Prostate gland (tissue), 2 donors: ENCODE measurements at regions not wholly inside any gene's neighbourhood (a gene's known extent, or its start where the extent isn't known, plus 50 kb on each side); places are given as distances from the start of the nearest gene placed in this dataset.
"Not testable (repeated sequence)": the region's sequence is repeated elsewhere in the genome, so short reads cannot be mapped to it uniquely, and the experiment has no call there.

ENCODE experiments used
- DNase-seq: peaks from one replicate; pipeline ENCODE4 v3.0.0-alpha.2; 2019; ENCODE audit warnings: low spot score
- H3K27ac ChIP-seq, 2 donors: fragments of 200-600 bp; sonication (generic); 2 replicates each; pipeline ENCODE4 v1.5.1; 2017 to 2019
- H3K27me3 ChIP-seq: fragments of 200-600 bp; sonication (generic); replicated peaks from 2 replicates; pipeline ENCODE4 v1.5.1; 2019; ENCODE audit not compliant: insufficient read depth
- H3K36me3 ChIP-seq, 2 donors: fragments of 200-600 bp; sonication (generic); 1 replicate in 1 of 2; 2 replicates in 1 of 2; pipeline versions ENCODE4 v1.5.1 to v1.8.1; 2017 to 2019
- H3K4me1 ChIP-seq: fragments of 200-600 bp; sonication (generic); replicated peaks from 2 replicates; pipeline ENCODE4 v1.5.1; 2019
- H3K4me3 ChIP-seq, 2 donors: fragments of 200-600 bp; sonication (generic); 2 replicates each; pipeline ENCODE4 v1.5.1; 2017 to 2019
- H3K9me3 ChIP-seq: fragments of 200-600 bp; sonication (generic); 2 replicates; pipeline ENCODE4 v1.5.1; 2017
- CTCF ChIP-seq, 4 experiments: fragments of 200-600 bp in 2 of 4; fragments of 450-650 bp in 2 of 4; sonication (generic) in 2 of 4; IDR thresholded peaks; 1 replicate in 3 of 4; 2 replicates in 1 of 4; pipeline ENCODE4 v1.5.1; 2016 to 2019; ENCODE audit warnings: antibody characterized with exemption in 4 of 4, mild to moderate bottlenecking in 2 of 4, moderate library complexity in 2 of 4
- POLR2A ChIP-seq: fragments of 450-650 bp; IDR thresholded peaks from one replicate; pipeline ENCODE4 v1.6.1; 2016; ENCODE audit warnings: antibody characterized with exemption, mild to moderate bottlenecking
- POLR2AphosphoS5 ChIP-seq: sonication (generic); formaldehyde crosslinking; IDR thresholded peaks from one replicate; pipeline ENCODE4 v1.6.1; 2017; ENCODE audit warnings: antibody characterized with exemption
- WGBS: methylation state at CpG from one replicate; pipeline ENCODE4 v1.1.5; 2018; 5-methylcytosine and 5-hydroxymethylcytosine counted together
- intact Hi-C: fragments of 100-400 bp; cut with DNase I; formaldehyde crosslinking; loops from one replicate; pipeline ENCODE4 v1.14.2; 2022

GRCh38 chr14:48023881-48024280, 348.5 kb upstream of the MDGA2 start:
- Histone ChIP-seq H3K4me3 (no peak overlapping the region), H3K27me3 (no peaks in the 10 kb centered on the region), H3K36me3 (no peaks in the 10 kb centered on the region), H3K27ac (no peak overlapping the region), H3K4me1 (no peaks in the 10 kb centered on the region), H3K9me3 (no peaks in the 10 kb centered on the region)
- DNase-seq = no peak
- 68% methylated on average over 3 of the region's 3 CpGs for WGBS
- TF ChIP-seq POLR2AphosphoS5 (no peak), POLR2A (no peak), CTCF (IDR thresholded peaks at IDR 0.05) (no peak)
- intact Hi-C loops = no loop called here

- intact Hi-C loops, H3K36me3 ChIP-seq, H3K27me3 ChIP-seq, H3K9me3 ChIP-seq, H3K4me1 ChIP-seq, DNase-seq, H3K4me3 ChIP-seq, H3K27ac ChIP-seq: not testable (repeated sequence)
- WGBS = 42% methylated on average over 12 of the region's 12 CpGs
Measured at GRCh38 chr14:48011484-48011883, 336.1 kb upstream of the MDGA2 start.

- Histone ChIP-seq H3K27me3 (no peaks in the 10 kb centered on the region), H3K27ac (no peak overlapping the region), H3K4me1 (no peaks in the 10 kb centered on the region), H3K9me3 (no peaks in the 10 kb centered on the region), H3K4me3 (no peak overlapping the region), H3K36me3 (no peaks in the 10 kb centered on the region)
- TF ChIP-seq POLR2A (no peak), POLR2AphosphoS5 (no peak), CTCF (IDR thresholded peaks at IDR 0.05) (no peak)
- intact Hi-C loops = no loop called here
- DNase-seq = no peak
Measured at GRCh38 chr14:48008646-48009045, 333.2 kb upstream of the MDGA2 start.

DNA sequence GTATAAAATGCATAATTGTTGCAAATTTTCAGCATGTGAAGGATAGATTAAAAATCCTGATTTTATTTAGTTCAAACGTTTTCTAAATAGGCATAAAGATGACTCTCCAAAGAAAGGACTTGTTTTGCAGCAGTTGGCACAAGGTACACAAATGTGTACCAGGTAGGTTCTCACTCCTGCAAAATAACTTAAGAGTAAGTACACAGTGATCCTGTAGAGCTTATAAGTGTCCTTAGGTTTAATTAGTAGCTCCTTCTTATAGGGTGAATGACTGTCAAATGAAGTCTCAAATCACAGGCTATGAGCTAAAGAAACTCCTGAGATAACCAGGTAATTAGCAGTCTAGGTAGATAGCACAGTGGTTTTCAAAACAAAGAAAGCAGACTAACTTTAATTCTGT, 330.6 kb upstream of the MDGA2 start:
- intact Hi-C loops = no loop called here
- 45% methylated on average over 1 of the region's 1 CpG for WGBS
- TF ChIP-seq CTCF (IDR thresholded peaks at IDR 0.05) (no peak), POLR2A (no peak), POLR2AphosphoS5 (no peak)

DNA sequence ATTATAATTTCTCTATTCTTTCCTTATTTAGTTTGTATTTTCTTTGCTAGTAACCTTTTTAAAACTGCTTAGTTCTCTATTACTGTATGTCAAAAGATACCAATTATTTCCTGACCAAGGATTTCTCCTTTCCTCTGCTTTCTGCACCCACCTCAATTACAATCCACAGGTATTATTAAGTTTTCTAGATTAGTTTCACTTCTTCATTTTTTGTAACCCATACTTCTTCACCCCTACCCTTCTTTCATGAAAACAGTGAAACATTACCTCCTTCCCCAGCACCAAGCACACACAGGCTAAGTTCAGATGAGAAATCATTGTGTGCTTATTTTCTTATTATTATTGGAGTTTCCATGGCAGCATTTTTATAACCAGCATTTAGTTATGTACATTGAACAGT, 318.5 kb upstream of the MDGA2 start:
- H3K27ac ChIP-seq = no peak overlapping the region
- H3K4me3 ChIP-seq = no peak overlapping the region
- H3K27me3 ChIP-seq = no peaks in the 10 kb centered on the region
- intact Hi-C loops = no loop called here
- DNase-seq = no peak
- H3K36me3 ChIP-seq = no peaks in the 10 kb centered on the region
- no peaks in the 10 kb centered on the region for H3K4me1 ChIP-seq
- TF ChIP-seq POLR2AphosphoS5 (no peak), CTCF (IDR thresholded peaks at IDR 0.05) (no peak), POLR2A (no peak)
- H3K9me3 ChIP-seq = no peaks in the 10 kb centered on the region

More for the DNA sequence above, 330.6 kb upstream of the MDGA2 start:
- no peaks in the 10 kb centered on the region for H3K9me3 ChIP-seq
- no peak overlapping the region for H3K4me3 ChIP-seq
- no peak overlapping the region for H3K27ac ChIP-seq
- DNase-seq = no peak
- no peaks in the 10 kb centered on the region for H3K36me3 ChIP-seq
- no peaks in the 10 kb centered on the region for H3K4me1 ChIP-seq
- no peaks in the 10 kb centered on the region for H3K27me3 ChIP-seq

DNA sequence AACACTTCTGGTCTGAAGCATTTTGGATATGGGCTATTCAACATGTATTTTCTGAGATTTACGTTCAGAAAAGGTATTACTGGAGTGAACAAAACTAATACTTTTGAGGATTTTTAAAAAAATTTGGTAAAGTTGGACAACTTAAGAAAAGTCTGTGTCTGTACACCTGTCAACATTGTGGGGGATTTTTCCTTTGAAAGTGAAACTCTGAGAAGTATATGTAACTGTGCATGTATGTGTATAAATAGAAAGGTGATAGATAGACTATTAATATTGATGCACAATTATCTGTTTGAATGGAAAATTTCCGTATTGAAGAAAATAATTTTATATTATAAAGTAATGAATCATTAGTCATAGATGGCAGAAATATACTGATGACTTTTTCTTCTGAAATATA, 312.8 kb upstream of the MDGA2 start:
- TF ChIP-seq CTCF (IDR thresholded peaks at IDR 0.05) = no peak
- no peak for TF ChIP-seq POLR2A
- no peak for TF ChIP-seq POLR2AphosphoS5
- intact Hi-C loops = no loop called here
- 90% methylated on average over 2 of the region's 2 CpGs for WGBS
- no peak overlapping the region for H3K4me3 ChIP-seq
- no peaks in the 10 kb centered on the region for H3K4me1 ChIP-seq
- no peaks in the 10 kb centered on the region for H3K27me3 ChIP-seq
- H3K9me3 ChIP-seq = no peaks in the 10 kb centered on the region
- H3K27ac ChIP-seq = no peak overlapping the region
- no peak for DNase-seq
- H3K36me3 ChIP-seq = no peaks in the 10 kb centered on the region
